HL-60 (cell line): ENCODE measurements at regions not wholly inside any gene's neighbourhood (a gene's known extent, or its start where the extent isn't known, plus 50 kb on each side); places are given as distances from the start of the nearest gene placed in this dataset.

Experiments
- DNase-seq, 2 experiments: peaks; one replicate each; pipeline ENCODE4 v3.0.0-alpha.2; 2010 to 2020; ENCODE audit warnings: low read depth in 1 of 2, low spot score in 1 of 2
- H3K27ac ChIP-seq: fragments of 250-450 bp; sonication (Bioruptor Pico); replicated peaks from 2 replicates; pipeline ENCODE4 v1.5.1; 2020; ENCODE audit warnings: mild to moderate bottlenecking, moderate library complexity
- H3K27me3 ChIP-seq: fragments of 250-450 bp; sonication (Bioruptor Pico); 2 replicates; pipeline ENCODE4 v1.5.1; 2021; ENCODE audit warnings: mild to moderate bottlenecking, moderate library complexity; ENCODE audit not compliant: insufficient read depth, poor library complexity, severe bottlenecking
- H3K4me3 ChIP-seq: replicated peaks from 2 replicates; pipeline ENCODE4 v1.5.1; 2011; ENCODE audit warnings: mild to moderate bottlenecking, control low read depth, low read length; ENCODE audit not compliant: insufficient read depth
- GABPA ChIP-seq: IDR thresholded peaks from 2 replicates; pipeline ENCODE4 v1.6.1; 2012; ENCODE audit warnings: low read depth
- POLR2AphosphoS5 ChIP-seq: IDR thresholded peaks from 2 replicates; pipeline ENCODE4 v1.6.1; 2012; ENCODE audit warnings: low read depth
- REST ChIP-seq: IDR thresholded peaks from 2 replicates; pipeline ENCODE4 v1.6.1; 2012; ENCODE audit warnings: low read depth; ENCODE audit not compliant: insufficient replicate concordance
- SPI1 ChIP-seq: IDR thresholded peaks from 2 replicates; pipeline ENCODE4 v1.6.1; 2012; ENCODE audit warnings: low read depth, mild to moderate bottlenecking, borderline replicate concordance
- TF ChIP-seq, protein P1 (sequence below): IDR thresholded peaks from one replicate; pipeline ENCODE4 v1.5.1; 2011; ENCODE audit warnings: low read length, control low read depth, inconsistent platforms; ENCODE audit not compliant: insufficient read depth

DNA sequence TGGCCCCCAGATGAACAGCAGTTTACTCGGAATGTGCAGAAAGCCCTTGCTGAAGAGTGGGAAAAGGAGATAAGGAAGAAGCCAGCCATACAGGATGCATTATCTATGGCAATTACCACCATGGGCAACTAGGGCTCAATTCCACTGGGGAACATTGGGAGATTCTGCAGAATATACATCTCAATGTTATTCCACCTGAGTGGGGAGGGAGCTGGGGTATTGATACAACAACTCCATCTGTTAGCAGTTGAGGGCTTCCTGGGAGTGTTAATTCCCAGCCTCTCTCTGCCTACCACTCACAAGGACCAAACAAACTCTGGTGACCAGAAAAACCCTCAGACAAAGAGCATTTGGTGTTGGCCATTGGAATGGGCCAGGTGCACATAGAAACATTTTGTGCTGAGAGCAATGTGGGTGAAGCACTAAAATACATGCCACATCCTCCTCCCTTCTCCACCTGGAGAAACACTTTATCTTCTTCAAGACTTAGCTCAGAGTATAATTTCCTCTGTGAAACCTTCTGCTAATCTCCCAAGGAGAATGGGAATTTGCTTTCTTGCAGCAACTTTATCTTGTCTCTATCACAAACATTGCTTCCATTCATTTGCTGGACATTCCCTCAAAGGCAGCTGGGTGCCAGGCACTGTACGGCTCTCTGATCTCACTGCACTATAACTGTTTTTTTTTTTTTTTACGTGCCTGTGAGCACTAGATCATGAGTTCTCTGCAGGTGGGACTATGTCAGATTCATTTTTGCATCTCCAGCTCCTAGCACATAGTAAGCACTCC, 292.2 kb downstream of the MN1 start:
- Histone ChIP-seq H3K27ac (no peak overlapping the region), H3K4me3 (no peak overlapping the region), H3K27me3 (no peaks in the 10 kb centered on the region)
- DNase-seq, result no peak
- no peak for TF ChIP-seq REST
- TF ChIP-seq SPI1, result no peak
- no peak for TF ChIP-seq POLR2AphosphoS5
- TF ChIP-seq, protein P1, sequence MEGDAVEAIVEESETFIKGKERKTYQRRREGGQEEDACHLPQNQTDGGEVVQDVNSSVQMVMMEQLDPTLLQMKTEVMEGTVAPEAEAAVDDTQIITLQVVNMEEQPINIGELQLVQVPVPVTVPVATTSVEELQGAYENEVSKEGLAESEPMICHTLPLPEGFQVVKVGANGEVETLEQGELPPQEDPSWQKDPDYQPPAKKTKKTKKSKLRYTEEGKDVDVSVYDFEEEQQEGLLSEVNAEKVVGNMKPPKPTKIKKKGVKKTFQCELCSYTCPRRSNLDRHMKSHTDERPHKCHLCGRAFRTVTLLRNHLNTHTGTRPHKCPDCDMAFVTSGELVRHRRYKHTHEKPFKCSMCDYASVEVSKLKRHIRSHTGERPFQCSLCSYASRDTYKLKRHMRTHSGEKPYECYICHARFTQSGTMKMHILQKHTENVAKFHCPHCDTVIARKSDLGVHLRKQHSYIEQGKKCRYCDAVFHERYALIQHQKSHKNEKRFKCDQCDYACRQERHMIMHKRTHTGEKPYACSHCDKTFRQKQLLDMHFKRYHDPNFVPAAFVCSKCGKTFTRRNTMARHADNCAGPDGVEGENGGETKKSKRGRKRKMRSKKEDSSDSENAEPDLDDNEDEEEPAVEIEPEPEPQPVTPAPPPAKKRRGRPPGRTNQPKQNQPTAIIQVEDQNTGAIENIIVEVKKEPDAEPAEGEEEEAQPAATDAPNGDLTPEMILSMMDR, result no peak
- TF ChIP-seq GABPA, result no peak

DNA sequence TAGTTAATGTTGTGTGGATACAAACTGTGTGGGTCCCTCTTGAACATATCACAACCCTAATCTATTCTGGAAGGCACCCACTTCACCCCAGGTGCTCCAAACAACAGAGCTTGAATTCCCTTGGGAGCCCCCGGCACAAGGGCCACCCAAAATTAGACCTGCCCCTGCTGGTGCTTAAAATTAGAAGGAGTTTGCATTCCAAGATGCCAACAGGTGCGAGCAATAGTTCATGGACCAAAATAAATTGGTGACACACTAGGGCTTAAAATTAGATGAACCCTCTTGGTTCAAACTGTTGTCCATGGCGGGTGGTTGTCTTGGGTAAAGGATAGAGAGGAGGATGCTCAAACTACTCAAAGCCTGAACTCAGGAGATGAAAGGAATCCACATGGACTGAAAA, 291.5 kb downstream of the MN1 start:
- H3K4me3 ChIP-seq, result no peak overlapping the region
- no peak overlapping the region for H3K27ac ChIP-seq
- TF ChIP-seq, protein P1, result no peak
- TF ChIP-seq GABPA (no peak), REST (no peak), POLR2AphosphoS5 (no peak)
- no peaks in the 10 kb centered on the region for H3K27me3 ChIP-seq
- no peak for DNase-seq

DNA sequence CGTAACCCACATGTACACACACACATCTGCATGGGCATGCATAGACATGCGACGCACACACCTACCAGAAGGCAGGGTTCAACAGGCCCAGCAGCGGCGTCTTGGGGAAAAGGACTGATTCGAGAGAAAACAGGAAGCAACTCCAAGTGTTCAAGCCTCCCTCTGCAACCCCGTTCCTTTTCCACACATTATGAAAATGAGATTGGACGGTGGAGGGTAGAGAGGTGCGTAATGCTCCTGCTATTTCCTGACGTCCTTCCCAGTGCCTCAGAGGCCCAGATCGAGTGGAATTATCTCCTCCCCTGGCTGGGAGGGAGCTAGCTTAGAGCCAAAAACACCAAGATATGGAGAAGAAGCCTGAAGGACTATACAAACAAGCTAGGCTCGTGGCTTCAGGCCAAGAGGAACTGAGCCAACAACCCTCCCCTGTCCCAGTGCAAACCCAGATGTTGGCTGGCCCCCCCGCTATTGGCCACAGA, 289.2 kb downstream of the MN1 start:
- no peak for TF ChIP-seq REST
- TF ChIP-seq SPI1, result no peak
- TF ChIP-seq, protein P1, result no peak
- no peak for TF ChIP-seq GABPA
- no peak for TF ChIP-seq POLR2AphosphoS5
- H3K27ac ChIP-seq, result no peak overlapping the region
- no peak for DNase-seq
- H3K27me3 ChIP-seq, result no peaks in the 10 kb centered on the region
- H3K4me3 ChIP-seq, result no peak overlapping the region
